Neural cell (in vitro differentiated cells): ENCODE measurements at regions not wholly inside any gene's neighbourhood (a gene's known extent, or its start where the extent isn't known, plus 50 kb on each side); places are given as distances from the start of the nearest gene placed in this dataset.

Experiments
- CTCF ChIP-seq: fragments of 450-650 bp; IDR thresholded peaks from 2 replicates; pipeline ENCODE4 v1.5.1; 2014; ENCODE audit warnings: antibody characterized with exemption, mild to moderate bottlenecking, moderate library complexity; ENCODE audit not compliant: poor library complexity, severe bottlenecking
- EZH2 ChIP-seq: fragments of 200-600, 300-800 bp; shearing (Covaris generic), sonication (generic); IDR thresholded peaks from 2 replicates; pipeline ENCODE4 v1.6.1; 2014; ENCODE audit warnings: antibody characterized with exemption, low read length, borderline replicate concordance, mild to moderate bottlenecking; ENCODE audit not compliant: insufficient read depth, poor library complexity, severe bottlenecking
- POLR2AphosphoS5 ChIP-seq: IDR thresholded peaks from 2 replicates; pipeline ENCODE4 v1.6.1; 2012
- RAD21 ChIP-seq: fragments of 450-650 bp; conservative IDR thresholded peaks from 2 replicates; pipeline ENCODE4 v1.6.1; 2014; ENCODE audit warnings: antibody characterized with exemption, mild to moderate bottlenecking, moderate library complexity
- REST ChIP-seq: IDR thresholded peaks from 2 replicates; pipeline ENCODE4 v1.6.1; 2012; ENCODE audit warnings: borderline replicate concordance
- SMC3 ChIP-seq: fragments of 450-650 bp; conservative IDR thresholded peaks from 2 replicates; pipeline ENCODE4 v1.6.1; 2014; ENCODE audit warnings: antibody characterized with exemption, mild to moderate bottlenecking, moderate library complexity; ENCODE audit not compliant: poor library complexity

- TF ChIP-seq EZH2 (no peak), SMC3 (no peak), REST (no peak), POLR2AphosphoS5 (no peak), CTCF (no peak), RAD21 (no peak)
Measured at GRCh38 chrX:13468096-13468495, 101.3 kb upstream of the EGFL6 start.
